ENCODE measurements at regions not wholly inside any gene's neighbourhood (a gene's known extent, or its start where the extent isn't known, plus 50 kb on each side); places are given as distances from the start of the nearest gene placed in this dataset.

DNA sequence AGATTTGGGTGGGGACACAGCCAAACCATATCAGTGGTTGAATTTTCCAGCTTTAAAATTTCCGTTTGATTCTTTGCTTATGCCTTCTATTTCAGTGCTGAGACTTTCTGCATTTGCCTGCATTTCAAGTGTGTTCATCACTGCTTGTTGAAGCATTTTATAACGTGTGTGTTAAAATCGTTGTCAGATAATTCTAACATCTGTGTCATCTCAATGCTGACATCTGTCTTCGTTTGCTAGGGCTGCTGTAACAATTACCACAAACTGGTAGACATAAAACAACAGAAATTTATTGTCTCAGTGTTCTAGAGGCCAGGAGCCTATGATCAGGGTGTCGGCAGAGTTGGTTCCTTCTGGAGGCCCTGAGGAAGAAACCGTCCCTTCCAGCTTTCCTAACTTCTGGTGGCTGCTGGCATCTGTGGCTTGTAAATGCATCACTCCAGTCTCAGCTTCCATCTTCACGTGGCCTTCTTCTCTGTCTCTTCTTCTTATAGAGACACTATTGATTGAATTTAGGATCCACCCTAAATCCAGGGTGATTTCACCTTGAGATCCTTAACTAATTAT, 71.1 kb upstream of the SDK1 start:
- ATAC-seq (no peak), DNase-seq (ENCODE audit: low spot score) (no peak)

DNA sequence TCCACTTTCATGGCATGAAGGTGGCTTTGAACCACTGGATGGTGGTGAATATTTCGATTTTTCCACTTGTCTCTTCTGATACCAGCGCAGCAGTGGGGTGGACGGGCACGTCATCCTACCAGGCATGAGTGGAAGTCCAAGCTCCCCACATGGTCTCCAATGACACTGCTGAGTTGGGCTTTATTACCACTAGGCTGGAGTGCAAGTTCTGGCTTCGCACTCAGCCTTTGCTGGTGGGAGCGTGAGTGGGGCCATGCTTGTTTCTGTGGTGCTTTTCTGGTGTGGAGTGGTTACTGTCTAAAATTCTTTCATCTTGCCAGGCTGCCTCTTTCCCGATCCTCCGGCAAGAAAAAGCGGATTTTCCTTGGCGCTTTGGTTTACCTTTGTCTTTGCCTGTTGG, 70.1 kb upstream of the SDK1 start:
- no peak for DNase-seq (ENCODE audit: low spot score)
- ATAC-seq = no peak

DNA sequence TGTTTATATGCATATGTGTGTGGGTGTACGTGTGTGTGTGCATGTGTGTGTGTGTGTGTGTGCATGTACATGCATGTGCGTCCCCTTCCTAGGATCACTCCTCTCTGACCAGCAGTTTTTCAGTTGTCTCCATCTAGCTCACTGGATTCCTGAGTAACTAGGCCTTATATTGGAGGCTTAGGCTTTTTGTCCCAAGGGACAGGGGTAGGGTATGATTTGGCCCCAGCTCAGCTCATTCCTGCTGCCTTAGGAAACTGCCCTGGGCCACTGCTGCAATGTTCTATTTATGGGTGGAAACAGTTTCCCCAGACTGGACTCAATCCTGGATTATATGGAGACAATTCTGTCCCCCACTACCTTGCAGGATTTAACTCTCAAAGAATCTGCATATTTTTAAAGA, 68.8 kb upstream of the SDK1 start:
- ATAC-seq (no peak), DNase-seq (ENCODE audit: low spot score) (no peak)

DNA sequence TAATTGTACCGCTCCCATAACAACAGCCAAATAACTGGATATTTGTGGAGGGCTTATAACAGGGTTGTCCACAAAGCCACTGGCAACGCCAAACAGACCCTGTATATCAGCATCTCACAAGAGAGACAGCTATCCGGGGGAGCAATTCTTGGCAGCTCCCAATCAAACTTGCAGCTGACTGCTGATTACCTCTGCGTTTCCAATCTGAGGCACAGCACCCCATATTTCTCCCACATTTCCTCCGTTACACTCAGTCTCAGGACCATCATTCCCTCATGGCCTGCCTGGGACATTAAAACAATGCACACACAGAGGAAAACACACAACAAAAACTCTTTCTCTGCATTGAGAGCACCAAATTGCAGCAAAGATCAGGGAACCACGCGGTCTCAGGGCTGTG, 67.8 kb upstream of the SDK1 start:
- no peak for ATAC-seq
- no peak for DNase-seq (ENCODE audit: low spot score)

DNA sequence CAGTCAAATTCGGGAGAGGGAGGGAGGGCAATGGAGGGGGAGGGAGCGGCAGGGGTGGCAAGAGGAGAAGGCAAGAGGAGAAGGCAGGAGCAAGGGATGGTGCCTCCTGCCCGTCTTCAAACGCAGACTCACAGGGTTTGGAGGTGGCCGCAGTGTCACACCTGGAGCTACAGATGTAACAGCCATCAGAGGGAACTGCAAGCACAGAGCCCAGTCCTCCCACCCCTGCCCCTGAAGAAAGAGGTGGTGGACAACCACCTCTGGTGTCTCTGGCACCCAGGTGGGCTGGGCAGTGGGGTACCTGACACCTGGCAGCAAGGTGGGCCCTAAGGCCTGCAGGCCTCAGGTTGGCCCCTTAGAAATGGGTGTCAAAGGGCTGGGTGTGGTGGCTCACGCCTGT, 67.0 kb upstream of the SDK1 start:
- DNase-seq (ENCODE audit: low spot score) = no peak
- no peak for ATAC-seq

DNA sequence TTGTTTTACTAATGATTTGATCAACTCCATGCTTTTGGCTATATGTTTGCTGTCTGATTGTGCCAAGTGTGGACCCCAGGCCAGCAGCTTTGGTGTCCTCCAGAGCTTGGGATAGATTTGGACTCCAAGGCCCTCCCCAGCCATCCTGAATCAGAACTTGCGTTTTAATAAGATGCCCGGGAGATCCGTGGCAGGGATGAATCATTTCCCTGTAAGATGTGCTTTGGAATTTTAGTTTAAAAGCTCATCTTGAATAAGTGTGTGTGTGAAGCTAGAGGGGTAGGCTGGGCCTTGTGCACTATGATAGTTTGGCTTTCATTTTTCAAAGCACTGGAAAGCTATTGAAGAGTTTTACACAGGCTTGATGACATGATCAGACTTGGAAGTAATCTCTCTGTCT, 66.2 kb upstream of the SDK1 start:
- DNase-seq (ENCODE audit: low spot score) = no peak
- ATAC-seq = no peak

DNA sequence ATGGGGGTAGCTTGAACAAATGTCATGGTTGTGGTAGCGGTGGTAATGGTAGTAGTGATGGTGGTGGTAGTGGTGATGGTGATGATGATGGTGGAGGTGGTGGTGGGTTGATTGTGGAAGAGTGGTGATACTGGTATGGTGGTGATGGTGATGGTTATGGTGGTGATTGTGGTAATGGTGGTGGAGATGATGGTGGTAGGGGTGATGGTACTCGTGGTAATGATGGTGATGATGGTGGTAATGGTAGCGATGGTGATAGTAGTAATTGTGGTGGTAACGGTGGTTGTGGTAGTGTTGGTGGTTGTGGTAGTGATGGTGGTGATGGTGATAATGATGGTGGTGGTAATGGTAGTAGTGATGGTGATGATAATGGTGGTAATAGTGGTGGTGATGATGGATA, 65.7 kb upstream of the SDK1 start:
- ATAC-seq (no peak), DNase-seq (ENCODE audit: low spot score) (no peak)

DNA sequence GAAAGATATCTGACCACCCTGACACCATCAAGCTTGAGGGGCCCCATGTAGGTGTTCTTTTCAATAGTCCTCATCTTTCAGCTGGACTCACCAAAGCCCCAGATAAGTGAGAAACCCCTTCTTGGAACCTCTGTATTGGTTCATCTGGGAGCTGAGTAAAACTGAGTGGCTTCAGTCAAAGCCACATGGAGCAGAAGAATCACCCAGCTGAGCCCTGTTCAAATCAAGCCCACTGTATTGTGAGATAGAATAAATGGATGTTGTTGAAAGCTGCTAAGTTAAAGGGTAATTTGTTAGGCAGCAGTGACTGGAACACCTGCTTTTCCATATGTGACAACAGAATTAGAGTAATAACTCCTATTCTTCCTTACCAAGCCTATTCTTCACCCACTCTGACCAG, 64.8 kb upstream of the SDK1 start:
- DNase-seq (ENCODE audit: low spot score) = no peak
- no peak for ATAC-seq

DNA sequence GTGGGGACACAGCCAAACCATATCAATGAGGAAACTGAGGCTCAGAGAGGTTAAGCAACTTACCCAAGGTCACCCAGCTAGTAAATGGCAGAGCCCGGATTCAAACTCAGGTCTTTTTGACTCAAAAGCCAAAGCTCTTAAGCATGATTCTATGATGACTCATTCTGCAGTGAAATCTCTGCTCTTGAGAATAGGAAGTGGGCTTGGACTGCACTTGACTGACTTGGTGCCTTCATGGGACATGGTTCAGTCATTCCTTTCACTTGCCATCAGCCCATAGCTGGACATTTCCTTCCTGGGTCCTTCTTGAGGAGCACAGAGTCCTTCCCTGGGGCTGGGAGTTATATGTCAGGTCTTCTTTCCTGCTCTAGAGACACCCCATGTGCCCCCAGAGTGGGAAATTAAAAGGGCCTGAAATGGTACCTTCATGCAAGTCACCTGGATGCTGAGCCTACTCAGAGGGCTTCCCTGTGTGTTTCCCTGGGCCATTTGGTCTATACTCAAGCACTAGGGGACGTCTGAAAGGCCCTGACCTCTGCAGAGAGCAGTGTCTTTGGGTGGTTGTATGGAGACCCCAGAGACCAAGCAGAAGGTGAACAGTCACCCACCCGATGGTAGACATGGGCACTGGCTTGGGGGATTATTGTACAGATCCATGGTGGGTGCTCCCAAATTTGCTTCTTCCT, 62.4 kb upstream of the SDK1 start:
- DNase-seq (ENCODE audit: low spot score) (no peak), ATAC-seq (no peak)

DNA sequence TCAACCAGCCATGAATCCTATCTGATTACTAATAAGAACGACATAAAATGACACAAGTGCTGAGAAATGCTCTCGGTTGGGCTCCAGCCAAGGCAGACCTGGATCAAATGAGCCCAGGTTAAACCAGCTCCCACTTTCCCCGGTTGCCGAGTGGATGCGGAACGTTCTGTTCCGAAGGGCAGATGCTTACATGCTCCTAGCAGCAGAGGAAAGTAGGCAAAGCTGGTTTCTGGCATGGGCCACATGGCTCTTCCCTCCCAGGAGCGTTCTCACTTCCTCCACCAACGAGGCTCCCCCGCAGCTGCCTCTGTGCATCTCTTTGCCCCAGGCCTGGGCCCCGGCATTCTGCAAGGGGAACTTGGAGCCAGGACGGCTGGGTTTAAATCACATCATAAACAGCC, 61.8 kb upstream of the SDK1 start:
- DNase-seq (ENCODE audit: low spot score) (no peak), ATAC-seq (no peak)

DNA sequence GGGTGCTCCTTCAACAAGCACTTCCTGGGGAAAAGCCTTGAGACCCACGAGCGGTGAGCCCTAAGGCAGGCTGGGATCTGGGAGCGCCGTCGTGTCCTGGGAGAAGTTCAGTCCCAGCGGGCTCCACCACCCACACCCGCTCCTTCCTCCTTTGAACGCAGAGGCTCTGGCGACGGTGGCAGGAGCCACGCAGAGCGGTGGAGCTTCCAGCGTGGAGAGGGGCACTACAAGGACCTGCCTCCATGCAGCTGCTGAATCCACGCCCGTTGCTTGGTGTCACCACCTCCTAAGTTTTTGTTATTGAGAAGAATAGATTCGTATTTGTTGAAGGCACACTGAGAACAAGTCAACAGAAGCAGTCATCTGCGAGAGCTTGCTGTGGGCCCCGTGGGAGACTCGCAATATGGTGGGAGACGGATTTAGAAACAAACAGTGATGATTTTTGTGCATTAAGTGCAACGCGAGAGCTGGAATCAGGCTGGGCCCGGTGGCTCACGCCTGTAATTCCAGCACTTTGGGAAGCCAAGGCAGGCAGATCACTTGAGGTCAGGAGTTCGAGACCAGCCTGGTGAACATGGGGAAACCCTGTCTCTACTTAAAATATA, 60.1 kb upstream of the SDK1 start:
- no peak for ATAC-seq
- no peak for DNase-seq (ENCODE audit: low spot score)

DNA sequence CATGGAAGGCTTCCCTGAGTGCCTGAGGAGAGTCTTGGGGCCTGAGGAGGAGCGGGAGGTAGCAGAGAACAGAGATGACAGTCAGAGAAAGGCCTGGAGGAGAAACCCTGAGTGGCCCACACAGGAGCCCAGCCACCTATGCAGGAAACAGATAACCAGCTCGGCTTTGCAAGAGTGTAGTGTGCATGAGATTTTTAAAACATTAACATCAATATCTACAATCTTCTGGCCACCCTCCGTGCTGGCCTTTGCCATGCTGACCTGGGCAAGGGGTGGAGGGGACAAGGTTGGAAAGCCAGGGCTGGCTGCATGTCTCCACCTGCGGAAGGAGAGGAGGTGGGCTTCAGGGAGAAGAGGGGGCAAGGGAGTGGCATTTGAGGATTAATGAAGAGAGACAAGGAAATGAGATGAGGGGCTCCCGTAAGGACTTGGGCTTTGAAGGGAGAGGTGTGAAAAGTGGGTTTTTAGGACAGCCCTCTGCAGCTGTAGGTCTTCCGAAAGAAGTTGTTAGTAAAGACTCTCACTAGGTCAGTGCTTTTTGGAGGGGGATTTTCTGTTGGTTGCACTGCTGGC, 59.3 kb upstream of the SDK1 start:
- ATAC-seq = no peak
- no peak for DNase-seq (ENCODE audit: low spot score)

DNA sequence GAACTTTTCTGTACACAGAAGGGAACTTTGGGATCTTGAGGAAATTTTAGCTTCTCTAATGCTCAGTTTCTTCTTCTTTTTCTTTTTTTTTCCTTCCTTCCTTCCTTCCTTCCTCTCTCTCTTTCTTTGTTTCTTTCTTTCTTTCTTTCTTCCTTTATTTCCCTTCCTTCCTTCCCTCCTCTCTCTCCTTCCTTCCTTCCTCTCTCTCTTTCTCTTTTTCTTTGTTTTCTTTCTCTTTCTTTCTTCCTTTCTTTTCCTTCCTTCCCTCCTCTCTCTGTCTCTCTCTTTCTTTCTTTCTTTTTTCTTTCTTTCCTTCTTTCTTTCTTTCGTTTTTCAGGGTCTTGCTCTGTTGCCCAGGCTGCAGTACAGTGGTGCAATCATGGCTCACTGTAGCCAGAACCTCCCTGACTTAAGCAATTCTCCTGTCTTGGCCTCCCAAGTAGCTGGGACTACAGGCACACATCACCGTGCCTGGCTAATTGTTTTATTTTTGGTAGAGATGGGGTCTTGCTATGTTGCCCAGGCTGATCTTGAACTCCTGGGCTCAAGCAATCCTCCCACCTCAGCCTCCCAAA, 58.6 kb upstream of the SDK1 start:
- no peak for DNase-seq (ENCODE audit: low spot score)
- no peak for ATAC-seq

DNA sequence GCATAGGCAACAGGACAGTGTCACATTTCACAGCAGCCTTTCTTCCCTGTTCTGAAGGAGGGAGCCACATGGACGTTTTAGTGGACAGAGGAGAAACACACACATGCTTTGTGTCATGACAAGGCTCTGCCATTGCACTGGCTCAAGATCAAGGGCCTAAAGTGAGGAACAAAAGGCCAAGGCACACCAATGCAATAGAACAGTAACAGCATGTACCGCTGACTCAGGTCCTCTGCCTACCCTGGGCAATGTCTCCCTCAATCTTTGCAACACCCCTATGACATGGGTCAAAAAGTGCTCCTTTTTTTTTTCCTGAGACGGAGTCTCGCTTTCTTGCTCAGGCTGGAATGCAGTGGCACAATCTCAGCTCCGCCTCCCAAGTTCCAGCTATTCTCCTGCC, 57.8 kb upstream of the SDK1 start:
- no peak for ATAC-seq
- DNase-seq (ENCODE audit: low spot score) = no peak

DNA sequence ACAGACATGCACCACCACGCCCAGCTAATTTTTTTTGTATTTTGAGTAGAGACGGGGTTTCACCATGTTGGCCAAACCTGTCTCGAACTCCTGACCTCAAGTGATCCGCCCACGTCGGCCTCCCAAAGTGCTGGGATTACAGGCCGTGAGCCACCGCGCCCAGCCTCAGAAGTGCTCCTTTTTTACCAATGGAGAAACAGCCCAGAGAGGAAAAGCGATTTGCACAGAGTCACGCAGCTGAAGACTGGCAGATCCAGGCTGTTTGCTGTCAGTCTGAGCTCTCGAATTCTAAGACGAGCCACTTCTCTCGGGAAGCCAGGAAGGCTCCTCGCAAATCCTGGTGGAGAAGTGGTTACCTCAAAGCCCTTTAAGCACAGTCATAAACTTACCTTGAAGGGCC, 57.4 kb upstream of the SDK1 start:
- ATAC-seq (no peak), DNase-seq (ENCODE audit: low spot score) (no peak)

DNA sequence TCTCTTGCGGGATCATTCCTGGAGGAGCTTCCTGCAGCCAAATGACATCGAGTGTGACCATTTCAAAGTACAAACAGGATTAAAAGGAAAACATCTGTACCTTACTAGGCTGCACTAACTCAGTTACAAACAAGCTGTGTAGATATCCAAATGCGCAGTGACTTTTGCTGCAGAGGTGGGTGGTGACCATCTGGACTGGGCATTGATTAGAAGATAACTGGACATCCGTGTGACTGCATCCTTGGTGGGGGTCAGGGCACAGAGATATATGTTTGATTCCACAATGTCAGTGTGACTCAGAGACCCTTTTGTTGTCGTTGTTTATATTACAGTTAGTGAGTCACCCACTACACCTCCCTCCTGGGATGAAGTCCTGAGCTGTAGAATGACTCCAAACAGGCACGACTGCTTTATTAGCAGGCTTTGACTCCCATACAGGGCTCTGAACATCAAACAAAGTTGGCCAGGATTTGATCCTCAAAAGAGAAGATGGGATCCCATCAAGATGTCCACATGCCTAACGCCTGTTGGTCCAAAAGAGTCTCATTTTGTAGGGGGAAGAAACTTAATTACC, 56.7 kb upstream of the SDK1 start:
- no peak for DNase-seq (ENCODE audit: low spot score)
- no peak for ATAC-seq

DNA sequence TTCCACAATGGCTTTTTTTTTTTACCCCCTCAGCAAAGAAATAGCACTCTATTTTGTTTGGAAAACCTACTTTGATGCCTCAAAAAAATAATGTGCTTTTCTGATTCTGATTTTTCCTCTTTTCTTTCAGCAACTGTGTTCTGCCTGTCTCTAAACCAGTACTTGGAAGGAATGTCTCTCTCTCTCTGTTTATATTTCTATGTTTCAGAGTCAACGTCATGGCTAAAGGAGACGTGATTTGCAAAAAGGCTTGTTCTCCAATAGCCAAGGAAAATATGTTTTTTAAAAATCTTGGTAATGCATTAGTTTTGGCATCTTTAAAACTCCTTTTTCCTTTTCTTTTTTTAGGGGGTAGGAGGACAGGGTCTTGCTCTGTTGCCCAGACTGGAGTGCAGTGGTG, 56.0 kb upstream of the SDK1 start:
- ATAC-seq (no peak), DNase-seq (ENCODE audit: low spot score) (no peak)

DNA sequence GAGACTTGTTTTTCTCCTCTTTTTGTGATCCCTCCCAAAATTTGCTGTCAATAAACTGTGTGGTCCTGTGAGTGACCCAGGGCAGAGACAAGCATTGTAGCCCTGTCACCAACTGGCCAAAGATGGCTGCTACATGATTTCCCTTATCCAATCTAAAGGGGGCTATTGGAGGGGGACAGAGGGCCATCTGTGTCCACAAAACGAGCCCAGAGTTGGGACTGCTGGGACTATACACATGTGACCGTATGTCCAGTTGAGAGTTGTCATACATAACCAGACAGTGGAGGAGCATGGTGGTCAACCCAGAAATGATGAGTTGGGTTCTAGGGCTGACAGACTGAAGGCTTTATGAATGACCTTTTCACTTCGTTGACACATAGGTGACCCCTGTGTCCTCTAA, 55.3 kb upstream of the SDK1 start:
- no peak for DNase-seq (ENCODE audit: low spot score)
- no peak for ATAC-seq

DNA sequence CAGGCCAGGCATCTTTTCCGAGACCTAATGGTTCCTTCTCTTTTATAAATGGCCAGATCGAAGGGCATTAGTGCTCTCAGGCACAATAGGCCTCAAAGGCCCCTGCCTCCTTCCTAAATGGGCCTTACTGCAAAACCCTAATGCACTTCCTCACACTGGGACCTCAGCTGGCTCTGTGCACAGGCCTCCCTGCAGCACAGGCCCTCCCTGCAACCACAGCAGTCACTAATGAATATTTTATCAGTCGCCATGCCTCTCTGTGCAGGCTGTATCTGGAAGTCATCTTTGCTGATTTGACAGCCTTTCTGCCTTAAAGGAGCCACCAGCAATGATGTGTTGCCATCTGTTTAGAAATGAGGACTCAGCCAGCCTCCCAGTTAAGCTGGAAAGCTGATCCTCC, 54.9 kb upstream of the SDK1 start:
- no peak for DNase-seq (ENCODE audit: low spot score)
- no peak for ATAC-seq

DNA sequence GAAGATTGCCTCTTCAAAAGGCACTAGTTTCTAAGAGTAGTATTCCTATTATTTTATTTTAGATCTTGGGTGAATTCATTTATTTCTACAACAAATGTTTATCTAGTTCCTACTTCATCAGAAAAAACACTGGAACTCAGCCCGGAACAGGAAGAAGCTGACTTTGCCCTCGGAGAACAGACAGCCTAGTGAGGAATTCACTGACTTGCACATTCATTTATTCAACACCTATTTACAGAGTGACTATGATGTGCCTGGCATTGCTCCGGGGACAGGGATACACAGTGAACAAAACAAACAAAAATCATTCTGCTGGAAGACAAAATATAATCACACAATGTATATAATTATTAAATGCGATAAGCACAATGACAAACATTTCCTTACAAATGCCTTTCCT, 54.4 kb upstream of the SDK1 start:
- no peak for DNase-seq (ENCODE audit: low spot score)
- ATAC-seq = no peak

DNA sequence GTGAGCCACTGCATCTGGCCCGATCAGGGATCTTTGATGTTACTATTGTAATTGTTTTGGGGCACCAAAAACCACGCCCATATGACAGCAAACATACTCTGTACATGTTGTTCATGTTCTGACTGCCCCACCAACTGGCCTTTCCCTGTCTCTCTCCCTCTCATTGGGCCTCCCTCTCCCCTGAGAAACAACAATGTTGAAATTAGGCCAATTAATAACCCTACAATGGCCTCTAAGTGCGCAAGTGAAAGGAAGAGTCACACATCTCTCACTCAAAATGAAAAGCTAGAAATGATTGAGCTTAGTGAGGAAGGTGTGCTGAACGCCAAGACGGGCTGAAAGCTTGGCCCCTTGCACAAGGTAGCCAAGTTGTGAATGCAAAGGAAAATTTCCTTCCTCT, 50.3 kb upstream of the SDK1 start:
- DNase-seq (ENCODE audit: low spot score) (no peak), ATAC-seq (no peak)

All from left lobe of liver (tissue), 2 donors.